ENCODE measurements at regions not wholly inside any gene's neighbourhood (a gene's known extent, or its start where the extent isn't known, plus 50 kb on each side); places are given as distances from the start of the nearest gene placed in this dataset.
A peak's percentile ranks its signal among the peaks of the same experiment; 100 is the strongest.

GRCh38 chr4:30989508-30989907 lies 269.3 kb downstream of the PCDH7 start:
- Histone ChIP-seq H4K20me1 (ENCODE audit: low read depth) (no peaks in the 10 kb centered on the region), H3F3A (ENCODE audit: low read depth) (no peaks in the 10 kb centered on the region), H3K79me2 (ENCODE audit: low read depth) (no peaks in the 10 kb centered on the region), H3K4me3 (no peak overlapping the region), H2AFZ (replicated peaks) (no peak overlapping the region), H3K27ac (no peak overlapping the region), H3K4me2 (no peak overlapping the region), H3K9me3 (ENCODE audit: low read depth) (no peaks in the 10 kb centered on the region), H3K27me3 (no peaks in the 10 kb centered on the region), H3K9ac (no peak overlapping the region), H3K36me3 (no peaks in the 10 kb centered on the region), H3K4me1 (no peaks in the 10 kb centered on the region)
- H3K27ac Mint-ChIP-seq, result no peak overlapping the region
- peaks cover 3% of the 10 kb centered on the region for H3K9me3 Mint-ChIP-seq
- no peak for DNase-seq (ENCODE audit: low spot score)
- no peak overlapping the region for H3K4me3 Mint-ChIP-seq
- H3K27me3 Mint-ChIP-seq (ENCODE audit: insufficient read depth, low read depth), result no peaks in the 10 kb centered on the region
- H3K36me3 Mint-ChIP-seq, result peaks cover 5% of the 10 kb centered on the region
- TF ChIP-seq, protein P1, sequence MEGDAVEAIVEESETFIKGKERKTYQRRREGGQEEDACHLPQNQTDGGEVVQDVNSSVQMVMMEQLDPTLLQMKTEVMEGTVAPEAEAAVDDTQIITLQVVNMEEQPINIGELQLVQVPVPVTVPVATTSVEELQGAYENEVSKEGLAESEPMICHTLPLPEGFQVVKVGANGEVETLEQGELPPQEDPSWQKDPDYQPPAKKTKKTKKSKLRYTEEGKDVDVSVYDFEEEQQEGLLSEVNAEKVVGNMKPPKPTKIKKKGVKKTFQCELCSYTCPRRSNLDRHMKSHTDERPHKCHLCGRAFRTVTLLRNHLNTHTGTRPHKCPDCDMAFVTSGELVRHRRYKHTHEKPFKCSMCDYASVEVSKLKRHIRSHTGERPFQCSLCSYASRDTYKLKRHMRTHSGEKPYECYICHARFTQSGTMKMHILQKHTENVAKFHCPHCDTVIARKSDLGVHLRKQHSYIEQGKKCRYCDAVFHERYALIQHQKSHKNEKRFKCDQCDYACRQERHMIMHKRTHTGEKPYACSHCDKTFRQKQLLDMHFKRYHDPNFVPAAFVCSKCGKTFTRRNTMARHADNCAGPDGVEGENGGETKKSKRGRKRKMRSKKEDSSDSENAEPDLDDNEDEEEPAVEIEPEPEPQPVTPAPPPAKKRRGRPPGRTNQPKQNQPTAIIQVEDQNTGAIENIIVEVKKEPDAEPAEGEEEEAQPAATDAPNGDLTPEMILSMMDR (IDR thresholded peaks at IDR 0.05), result no peak
- no peak for TF ChIP-seq EZH2phosphoT487 (IDR thresholded peaks at IDR 0.05)
- TF ChIP-seq EZH2 (IDR thresholded peaks at IDR 0.05), result no peak
- H3K4me1 Mint-ChIP-seq, result no peaks in the 10 kb centered on the region

DNA sequence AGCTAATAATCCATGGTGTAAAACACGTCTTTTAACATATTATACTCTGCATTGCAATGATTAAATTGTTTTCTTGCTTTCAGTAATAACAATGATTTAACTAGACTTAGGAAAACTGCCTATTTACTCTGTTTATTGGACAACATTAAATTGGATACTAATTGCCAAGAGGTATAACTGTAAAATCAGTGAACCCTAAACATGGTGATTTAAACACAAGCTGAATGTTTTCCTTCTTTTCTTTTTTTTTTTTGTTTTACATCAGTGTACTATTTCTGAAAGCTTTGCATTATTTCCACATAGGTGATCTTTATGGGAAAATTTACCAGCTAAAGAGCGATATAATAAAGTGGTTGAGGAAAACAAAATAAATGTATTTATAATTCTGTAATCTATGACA lies 276.7 kb downstream of the PCDH7 start:
- H3F3A ChIP-seq (ENCODE audit: low read depth), result peaks cover 3% of the 10 kb centered on the region
- no peaks in the 10 kb centered on the region for H3K27me3 Mint-ChIP-seq (ENCODE audit: insufficient read depth, low read depth)

DNA sequence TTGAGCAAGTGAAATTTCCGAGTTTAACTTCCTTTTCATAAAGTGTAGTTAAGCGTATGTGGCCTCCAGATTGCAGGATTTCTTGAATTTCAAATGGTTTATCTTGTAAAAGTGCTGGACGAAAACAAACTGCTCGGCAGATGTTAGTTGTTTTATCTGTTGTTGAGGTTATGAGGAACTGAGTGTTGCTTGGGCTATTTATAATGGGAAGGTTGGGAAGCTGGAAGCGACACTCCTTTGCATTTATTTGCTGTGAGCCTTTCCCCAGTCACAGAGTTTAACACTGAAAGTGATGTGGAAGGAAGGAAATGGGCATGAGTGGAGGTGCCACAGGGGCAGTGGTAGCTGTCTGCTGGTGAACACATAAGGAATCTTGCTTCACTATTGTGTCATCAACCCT lies 284.9 kb downstream of the PCDH7 start:
- no peak for TF ChIP-seq EZH2phosphoT487 (IDR thresholded peaks at IDR 0.05)
- TF ChIP-seq, protein P1 (IDR thresholded peaks at IDR 0.05), result no peak
- peak overlapping the region; percentile 9 for H2AFZ ChIP-seq (replicated peaks)
- DNase-seq (ENCODE audit: low spot score), result no peak
- no peaks in the 10 kb centered on the region for H3K9me3 ChIP-seq (ENCODE audit: low read depth)
- H4K20me1 ChIP-seq (ENCODE audit: low read depth), result no peaks in the 10 kb centered on the region
- H3K27ac Mint-ChIP-seq, result no peak overlapping the region
- no peaks in the 10 kb centered on the region for H3K27me3 ChIP-seq
- H3K4me3 ChIP-seq, result no peak overlapping the region
- no peak overlapping the region for H3K27ac ChIP-seq
- H3K36me3 Mint-ChIP-seq, result no peaks in the 10 kb centered on the region
- H3F3A ChIP-seq (ENCODE audit: low read depth), result no peaks in the 10 kb centered on the region
- H3K36me3 ChIP-seq, result no peaks in the 10 kb centered on the region
- no peak overlapping the region for H3K4me2 ChIP-seq
- no peak overlapping the region for H3K9ac ChIP-seq
- H3K4me1 ChIP-seq, result no peaks in the 10 kb centered on the region
- no peaks in the 10 kb centered on the region for H3K79me2 ChIP-seq (ENCODE audit: low read depth)
- H3K4me3 Mint-ChIP-seq, result no peak overlapping the region
- no peaks in the 10 kb centered on the region for H3K9me3 Mint-ChIP-seq
- no peaks in the 10 kb centered on the region for H3K27me3 Mint-ChIP-seq (ENCODE audit: insufficient read depth, low read depth)
- peaks cover 8% of the 10 kb centered on the region for H3K4me1 Mint-ChIP-seq

More for the DNA sequence above, 276.7 kb downstream of the PCDH7 start:
- Mint-ChIP-seq H3K27ac (no peak overlapping the region), H3K36me3 (peaks cover 11% of the 10 kb centered on the region), H3K4me3 (no peak overlapping the region), H3K9me3 (peaks cover 8% of the 10 kb centered on the region), H3K4me1 (peaks cover under 1% of the 10 kb centered on the region)
- Histone ChIP-seq H3K27ac (no peak overlapping the region), H3K9ac (no peak overlapping the region), H3K79me2 (ENCODE audit: low read depth) (no peaks in the 10 kb centered on the region), H3K36me3 (no peaks in the 10 kb centered on the region), H3K4me1 (no peaks in the 10 kb centered on the region), H2AFZ (replicated peaks) (no peak overlapping the region), H4K20me1 (ENCODE audit: low read depth) (no peaks in the 10 kb centered on the region), H3K4me2 (no peak overlapping the region), H3K9me3 (ENCODE audit: low read depth) (no peaks in the 10 kb centered on the region), H3K27me3 (no peaks in the 10 kb centered on the region), H3K4me3 (no peak overlapping the region)
- no peak for DNase-seq (ENCODE audit: low spot score)
- TF ChIP-seq EZH2 (IDR thresholded peaks at IDR 0.05), result no peak
- TF ChIP-seq, protein P1 (IDR thresholded peaks at IDR 0.05), result no peak
- TF ChIP-seq EZH2phosphoT487 (IDR thresholded peaks at IDR 0.05), result no peak

Data from neural progenitor cell (in vitro differentiated cells).